GM23338 (cell line): ENCODE measurements at regions not wholly inside any gene's neighbourhood (a gene's known extent, or its start where the extent isn't known, plus 50 kb on each side); places are given as distances from the start of the nearest gene placed in this dataset.

ENCODE experiments used
- ATAC-seq: fragments of 200-7000 bp; cut with Tn5 transposase; 3 replicates; pipeline ENCODE4 v1.9.1; 2020
- DNase-seq: peaks from one replicate; pipeline ENCODE4 v3.0.0-alpha.2; 2015; ENCODE audit warnings: low spot score
- H2AFZ ChIP-seq: fragments of 200-600 bp; sonication (generic); 2 replicates; pipeline ENCODE4 v1.8.0; 2016; ENCODE audit warnings: antibody characterized with exemption, mild to moderate bottlenecking, moderate library complexity
- H3F3A ChIP-seq: fragments of 200-600 bp; sonication (generic); replicated peaks from 2 replicates; pipeline ENCODE4 v1.8.0; 2017; ENCODE audit warnings: antibody characterized with exemption, mixed run types, low read depth
- H3K27ac ChIP-seq: fragments of 200-600 bp; sonication (generic); 2 replicates; pipeline ENCODE4 v1.6.1; 2016; ENCODE audit warnings: low read depth
- H3K27me3 ChIP-seq: fragments of 200-600 bp; sonication (generic); 2 replicates; pipeline ENCODE4 v1.8.0; 2016; ENCODE audit warnings: mild to moderate bottlenecking, mixed run types, moderate library complexity; ENCODE audit not compliant: insufficient read depth
- H3K36me3 ChIP-seq: fragments of 200-600 bp; sonication (generic); 2 replicates; pipeline ENCODE4 v1.8.0; 2016; ENCODE audit warnings: mild to moderate bottlenecking; ENCODE audit not compliant: insufficient read depth
- H3K4me1 ChIP-seq: fragments of 200-600 bp; sonication (generic); 2 replicates; pipeline ENCODE4 v1.8.0; 2016; ENCODE audit warnings: mild to moderate bottlenecking, moderate library complexity; ENCODE audit not compliant: insufficient read depth
- H3K4me2 ChIP-seq: fragments of 200-600 bp; sonication (generic); 2 replicates; pipeline ENCODE4 v1.7.1; 2017; ENCODE audit warnings: mixed run types
- H3K4me3 ChIP-seq: fragments of 200-600 bp; sonication (generic); 2 replicates; pipeline ENCODE4 v1.6.1; 2016; ENCODE audit warnings: mixed run types
- H3K79me2 ChIP-seq: fragments of 200-600 bp; sonication (generic); replicated peaks from 2 replicates; pipeline ENCODE4 v1.8.0; 2017; ENCODE audit warnings: mild to moderate bottlenecking; ENCODE audit not compliant: insufficient read depth
- H3K9me2 ChIP-seq: fragments of 200-600 bp; sonication (generic); 2 replicates; pipeline ENCODE4 v1.8.0; 2017; ENCODE audit not compliant: insufficient read depth
- H4K20me1 ChIP-seq: fragments of 200-600 bp; sonication (generic); replicated peaks from 2 replicates; pipeline ENCODE4 v1.8.0; 2017; ENCODE audit warnings: mild to moderate bottlenecking; ENCODE audit not compliant: insufficient read depth
- H3K27ac Mint-ChIP-seq: 2 replicates; pipeline ENCODE4 v1.8.0; 2020; ENCODE audit warnings: inconsistent platforms, mild to moderate bottlenecking, moderate library complexity, mixed read lengths
- H3K27me3 Mint-ChIP-seq: 3 replicates; pipeline ENCODE4 v1.8.0; 2022; ENCODE audit warnings: low read depth, mild to moderate bottlenecking, moderate library complexity, mixed read lengths, inconsistent platforms; ENCODE audit not compliant: insufficient read depth, poor library complexity
- H3K36me3 Mint-ChIP-seq: 3 replicates; pipeline ENCODE4 v1.8.0; 2021; ENCODE audit warnings: low read depth, mild to moderate bottlenecking, inconsistent platforms, moderate library complexity, mixed read lengths
- H3K4me1 Mint-ChIP-seq: 3 replicates; pipeline ENCODE4 v1.8.0; 2020; ENCODE audit warnings: mild to moderate bottlenecking, inconsistent platforms, mixed read lengths
- H3K4me3 Mint-ChIP-seq: 3 replicates; pipeline ENCODE4 v1.8.0; 2021; ENCODE audit warnings: moderate library complexity, mild to moderate bottlenecking, inconsistent platforms, mixed read lengths
- H3K9me3 Mint-ChIP-seq: 3 replicates; pipeline ENCODE4 v1.8.0; 2020; ENCODE audit warnings: moderate library complexity, mild to moderate bottlenecking, inconsistent platforms, mixed read lengths
- CREB1 ChIP-seq: fragments of 250-450 bp; sonication (Bioruptor Pico); IDR thresholded peaks from 2 replicates; pipeline ENCODE4 v1.5.0; 2020; ENCODE audit warnings: low read depth, mild to moderate bottlenecking, moderate library complexity
- EZH2 ChIP-seq: fragments of 200-600 bp; sonication (generic); IDR thresholded peaks from one replicate; pipeline ENCODE4 v1.8.0; 2017; ENCODE audit warnings: antibody characterized with exemption, mild to moderate bottlenecking, low read depth; ENCODE audit not compliant: unreplicated experiment
- EZH2phosphoT487 ChIP-seq: fragments of 200-600 bp; sonication (generic); IDR thresholded peaks from one replicate; pipeline ENCODE4 v1.8.1; 2018; ENCODE audit warnings: antibody characterized with exemption; ENCODE audit not compliant: unreplicated experiment
- JUNB ChIP-seq: IDR thresholded peaks from one replicate; pipeline ENCODE4 v1.6.1; 2016; ENCODE audit warnings: antibody characterized with exemption; ENCODE audit not compliant: unreplicated experiment
- NANOG ChIP-seq: IDR thresholded peaks from 2 replicates; pipeline ENCODE4 v1.6.1; 2016; ENCODE audit warnings: antibody characterized with exemption, borderline replicate concordance
- POLR2AphosphoS5 ChIP-seq: IDR thresholded peaks from 2 replicates; pipeline ENCODE4 v1.6.1; 2016; ENCODE audit warnings: antibody characterized with exemption, low read depth
- STAT1 ChIP-seq: IDR thresholded peaks from one replicate; pipeline ENCODE4 v1.6.1; 2016; ENCODE audit warnings: antibody characterized with exemption; ENCODE audit not compliant: unreplicated experiment
- ZNF114 ChIP-seq: fragments of 250-450 bp; sonication (Bioruptor Pico); IDR thresholded peaks from 2 replicates; pipeline ENCODE4 v1.5.0; 2020; ENCODE audit warnings: mild to moderate bottlenecking, moderate library complexity
- ZNF331 ChIP-seq: fragments of 250-450 bp; sonication (Bioruptor Pico); IDR thresholded peaks from 2 replicates; pipeline ENCODE4 v1.5.0; 2020; ENCODE audit warnings: low read depth, mild to moderate bottlenecking, moderate library complexity
- TF ChIP-seq, protein P1 (sequence below), 2 experiments: fragments of 200-600 bp in 1 of 2; sonication (generic) in 1 of 2; conservative IDR thresholded peaks; 2 replicates each; pipeline versions ENCODE4 v1.5.1 to v1.6.1; 2016 to 2017; ENCODE audit warnings: antibody characterized with exemption in 2 of 2, low read depth in 2 of 2, mild to moderate bottlenecking in 2 of 2, moderate library complexity in 1 of 2
- TF ChIP-seq, protein P2 (sequence below): fragments of 250-450 bp; sonication (Bioruptor Pico); IDR thresholded peaks from 2 replicates; pipeline ENCODE4 v1.5.0; 2020; ENCODE audit warnings: mild to moderate bottlenecking, moderate library complexity
- TF ChIP-seq, protein P3 (sequence below): IDR thresholded peaks from one replicate; pipeline ENCODE4 v1.6.1; 2018; ENCODE audit warnings: antibody characterized with exemption; ENCODE audit not compliant: unreplicated experiment

DNA sequence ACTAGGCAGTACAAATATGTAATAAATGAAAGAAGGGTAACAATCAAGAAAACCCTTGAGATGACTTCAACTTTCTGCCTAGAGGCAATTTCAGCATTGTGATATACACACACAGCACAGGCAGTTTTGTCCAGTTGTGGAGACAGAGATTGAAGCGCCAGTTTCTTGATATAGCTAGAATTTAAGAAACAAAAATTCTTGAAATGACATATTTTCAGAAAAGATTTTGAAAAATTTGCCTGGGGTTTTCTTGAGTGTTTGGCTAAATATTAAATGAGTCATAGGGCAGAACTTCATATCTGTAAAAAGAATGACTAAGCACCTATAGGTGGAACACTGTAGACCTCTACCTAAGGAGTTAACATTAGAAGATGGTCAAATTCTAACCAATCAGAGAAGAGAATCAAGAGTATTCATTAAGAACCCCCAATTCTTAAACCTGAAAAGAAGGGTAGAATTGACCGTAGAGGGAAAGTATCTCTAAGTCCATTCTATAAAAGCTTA is 1266.8 kb upstream of the TMEFF2 start:
- Mint-ChIP-seq H3K9me3 (no peaks in the 10 kb centered on the region), H3K36me3 (no peaks in the 10 kb centered on the region), H3K27me3 (no peaks in the 10 kb centered on the region), H3K27ac (no peak overlapping the region), H3K4me3 (no peak overlapping the region), H3K4me1 (no peaks in the 10 kb centered on the region)
- ATAC-seq (no peak), DNase-seq (no peak)
- Histone ChIP-seq H3K4me3 (no peak overlapping the region), H3K79me2 (no peaks in the 10 kb centered on the region), H3K4me1 (no peaks in the 10 kb centered on the region), H3K4me2 (no peak overlapping the region), H3K36me3 (no peaks in the 10 kb centered on the region), H3K27ac (no peak overlapping the region), H3K9me2 (no peaks in the 10 kb centered on the region), H3K27me3 (no peaks in the 10 kb centered on the region), H4K20me1 (no peaks in the 10 kb centered on the region), H2AFZ (no peak overlapping the region), H3F3A (no peaks in the 10 kb centered on the region)
- TF ChIP-seq ZNF331 (no peak), JUNB (no peak), ZNF114 (no peak), EZH2phosphoT487 (no peak), NANOG (no peak), STAT1 (no peak), EZH2 (no peak), POLR2AphosphoS5 (no peak), CREB1 (no peak)
- TF ChIP-seq, protein P1, sequence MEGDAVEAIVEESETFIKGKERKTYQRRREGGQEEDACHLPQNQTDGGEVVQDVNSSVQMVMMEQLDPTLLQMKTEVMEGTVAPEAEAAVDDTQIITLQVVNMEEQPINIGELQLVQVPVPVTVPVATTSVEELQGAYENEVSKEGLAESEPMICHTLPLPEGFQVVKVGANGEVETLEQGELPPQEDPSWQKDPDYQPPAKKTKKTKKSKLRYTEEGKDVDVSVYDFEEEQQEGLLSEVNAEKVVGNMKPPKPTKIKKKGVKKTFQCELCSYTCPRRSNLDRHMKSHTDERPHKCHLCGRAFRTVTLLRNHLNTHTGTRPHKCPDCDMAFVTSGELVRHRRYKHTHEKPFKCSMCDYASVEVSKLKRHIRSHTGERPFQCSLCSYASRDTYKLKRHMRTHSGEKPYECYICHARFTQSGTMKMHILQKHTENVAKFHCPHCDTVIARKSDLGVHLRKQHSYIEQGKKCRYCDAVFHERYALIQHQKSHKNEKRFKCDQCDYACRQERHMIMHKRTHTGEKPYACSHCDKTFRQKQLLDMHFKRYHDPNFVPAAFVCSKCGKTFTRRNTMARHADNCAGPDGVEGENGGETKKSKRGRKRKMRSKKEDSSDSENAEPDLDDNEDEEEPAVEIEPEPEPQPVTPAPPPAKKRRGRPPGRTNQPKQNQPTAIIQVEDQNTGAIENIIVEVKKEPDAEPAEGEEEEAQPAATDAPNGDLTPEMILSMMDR (conservative IDR thresholded peaks at IDR 0.05; ENCODE audit: low read depth in 2 of 2), result no peak
- TF ChIP-seq, protein P2, sequence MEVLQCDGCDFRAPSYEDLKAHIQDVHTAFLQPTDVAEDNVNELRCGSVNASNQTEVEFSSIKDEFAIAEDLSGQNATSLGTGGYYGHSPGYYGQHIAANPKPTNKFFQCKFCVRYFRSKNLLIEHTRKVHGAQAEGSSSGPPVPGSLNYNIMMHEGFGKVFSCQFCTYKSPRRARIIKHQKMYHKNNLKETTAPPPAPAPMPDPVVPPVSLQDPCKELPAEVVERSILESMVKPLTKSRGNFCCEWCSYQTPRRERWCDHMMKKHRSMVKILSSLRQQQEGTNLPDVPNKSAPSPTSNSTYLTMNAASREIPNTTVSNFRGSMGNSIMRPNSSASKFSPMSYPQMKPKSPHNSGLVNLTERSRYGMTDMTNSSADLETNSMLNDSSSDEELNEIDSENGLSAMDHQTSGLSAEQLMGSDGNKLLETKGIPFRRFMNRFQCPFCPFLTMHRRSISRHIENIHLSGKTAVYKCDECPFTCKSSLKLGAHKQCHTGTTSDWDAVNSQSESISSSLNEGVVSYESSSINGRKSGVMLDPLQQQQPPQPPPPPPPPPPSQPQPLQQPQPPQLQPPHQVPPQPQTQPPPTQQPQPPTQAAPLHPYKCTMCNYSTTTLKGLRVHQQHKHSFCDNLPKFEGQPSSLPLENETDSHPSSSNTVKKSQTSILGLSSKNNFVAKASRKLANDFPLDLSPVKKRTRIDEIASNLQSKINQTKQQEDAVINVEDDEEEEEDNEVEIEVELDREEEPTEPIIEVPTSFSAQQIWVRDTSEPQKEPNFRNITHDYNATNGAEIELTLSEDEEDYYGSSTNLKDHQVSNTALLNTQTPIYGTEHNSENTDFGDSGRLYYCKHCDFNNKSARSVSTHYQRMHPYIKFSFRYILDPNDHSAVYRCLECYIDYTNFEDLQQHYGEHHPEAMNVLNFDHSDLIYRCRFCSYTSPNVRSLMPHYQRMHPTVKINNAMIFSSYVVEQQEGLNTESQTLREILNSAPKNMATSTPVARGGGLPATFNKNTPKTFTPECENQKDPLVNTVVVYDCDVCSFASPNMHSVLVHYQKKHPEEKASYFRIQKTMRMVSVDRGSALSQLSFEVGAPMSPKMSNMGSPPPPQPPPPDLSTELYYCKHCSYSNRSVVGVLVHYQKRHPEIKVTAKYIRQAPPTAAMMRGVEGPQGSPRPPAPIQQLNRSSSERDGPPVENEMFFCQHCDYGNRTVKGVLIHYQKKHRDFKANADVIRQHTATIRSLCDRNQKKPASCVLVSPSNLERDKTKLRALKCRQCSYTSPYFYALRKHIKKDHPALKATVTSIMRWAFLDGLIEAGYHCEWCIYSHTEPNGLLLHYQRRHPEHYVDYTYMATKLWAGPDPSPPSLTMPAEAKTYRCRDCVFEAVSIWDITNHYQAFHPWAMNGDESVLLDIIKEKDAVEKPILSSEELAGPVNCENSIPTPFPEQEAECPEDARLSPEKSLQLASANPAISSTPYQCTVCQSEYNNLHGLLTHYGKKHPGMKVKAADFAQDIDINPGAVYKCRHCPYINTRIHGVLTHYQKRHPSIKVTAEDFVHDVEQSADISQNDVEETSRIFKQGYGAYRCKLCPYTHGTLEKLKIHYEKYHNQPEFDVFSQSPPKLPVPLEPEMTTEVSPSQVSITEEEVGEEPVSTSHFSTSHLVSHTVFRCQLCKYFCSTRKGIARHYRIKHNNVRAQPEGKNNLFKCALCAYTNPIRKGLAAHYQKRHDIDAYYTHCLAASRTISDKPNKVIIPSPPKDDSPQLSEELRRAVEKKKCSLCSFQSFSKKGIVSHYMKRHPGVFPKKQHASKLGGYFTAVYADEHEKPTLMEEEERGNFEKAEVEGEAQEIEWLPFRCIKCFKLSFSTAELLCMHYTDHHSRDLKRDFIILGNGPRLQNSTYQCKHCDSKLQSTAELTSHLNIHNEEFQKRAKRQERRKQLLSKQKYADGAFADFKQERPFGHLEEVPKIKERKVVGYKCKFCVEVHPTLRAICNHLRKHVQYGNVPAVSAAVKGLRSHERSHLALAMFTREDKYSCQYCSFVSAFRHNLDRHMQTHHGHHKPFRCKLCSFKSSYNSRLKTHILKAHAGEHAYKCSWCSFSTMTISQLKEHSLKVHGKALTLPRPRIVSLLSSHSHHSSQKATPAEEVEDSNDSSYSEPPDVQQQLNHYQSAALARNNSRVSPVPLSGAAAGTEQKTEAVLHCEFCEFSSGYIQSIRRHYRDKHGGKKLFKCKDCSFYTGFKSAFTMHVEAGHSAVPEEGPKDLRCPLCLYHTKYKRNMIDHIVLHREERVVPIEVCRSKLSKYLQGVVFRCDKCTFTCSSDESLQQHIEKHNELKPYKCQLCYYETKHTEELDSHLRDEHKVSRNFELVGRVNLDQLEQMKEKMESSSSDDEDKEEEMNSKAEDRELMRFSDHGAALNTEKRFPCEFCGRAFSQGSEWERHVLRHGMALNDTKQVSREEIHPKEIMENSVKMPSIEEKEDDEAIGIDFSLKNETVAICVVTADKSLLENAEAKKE, result no peak
- TF ChIP-seq, protein P3, sequence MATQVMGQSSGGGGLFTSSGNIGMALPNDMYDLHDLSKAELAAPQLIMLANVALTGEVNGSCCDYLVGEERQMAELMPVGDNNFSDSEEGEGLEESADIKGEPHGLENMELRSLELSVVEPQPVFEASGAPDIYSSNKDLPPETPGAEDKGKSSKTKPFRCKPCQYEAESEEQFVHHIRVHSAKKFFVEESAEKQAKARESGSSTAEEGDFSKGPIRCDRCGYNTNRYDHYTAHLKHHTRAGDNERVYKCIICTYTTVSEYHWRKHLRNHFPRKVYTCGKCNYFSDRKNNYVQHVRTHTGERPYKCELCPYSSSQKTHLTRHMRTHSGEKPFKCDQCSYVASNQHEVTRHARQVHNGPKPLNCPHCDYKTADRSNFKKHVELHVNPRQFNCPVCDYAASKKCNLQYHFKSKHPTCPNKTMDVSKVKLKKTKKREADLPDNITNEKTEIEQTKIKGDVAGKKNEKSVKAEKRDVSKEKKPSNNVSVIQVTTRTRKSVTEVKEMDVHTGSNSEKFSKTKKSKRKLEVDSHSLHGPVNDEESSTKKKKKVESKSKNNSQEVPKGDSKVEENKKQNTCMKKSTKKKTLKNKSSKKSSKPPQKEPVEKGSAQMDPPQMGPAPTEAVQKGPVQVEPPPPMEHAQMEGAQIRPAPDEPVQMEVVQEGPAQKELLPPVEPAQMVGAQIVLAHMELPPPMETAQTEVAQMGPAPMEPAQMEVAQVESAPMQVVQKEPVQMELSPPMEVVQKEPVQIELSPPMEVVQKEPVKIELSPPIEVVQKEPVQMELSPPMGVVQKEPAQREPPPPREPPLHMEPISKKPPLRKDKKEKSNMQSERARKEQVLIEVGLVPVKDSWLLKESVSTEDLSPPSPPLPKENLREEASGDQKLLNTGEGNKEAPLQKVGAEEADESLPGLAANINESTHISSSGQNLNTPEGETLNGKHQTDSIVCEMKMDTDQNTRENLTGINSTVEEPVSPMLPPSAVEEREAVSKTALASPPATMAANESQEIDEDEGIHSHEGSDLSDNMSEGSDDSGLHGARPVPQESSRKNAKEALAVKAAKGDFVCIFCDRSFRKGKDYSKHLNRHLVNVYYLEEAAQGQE, result no peak
